IMR-90 (cell line): ENCODE measurements at regions not wholly inside any gene's neighbourhood (a gene's known extent, or its start where the extent isn't known, plus 50 kb on each side); places are given as distances from the start of the nearest gene placed in this dataset.

Experiments
- ATAC-seq: fragments of 200-7000 bp; cut with Tn5 transposase; 2 replicates; pipeline ENCODE4 v1.9.1; 2020; ENCODE audit warnings: low read depth, mild to moderate bottlenecking, moderate library complexity
- BruUV-seq: library from RNA; stranded (reverse); fragments of 400-500 nt; replicated peaks from 2 replicates; lab custom pipeline; 2021; lab: Mats Ljungman, UMichigan
- CTCF ChIA-PET: fragments of 300-600 bp; formaldehyde crosslinking; extraction: SDS; loops from one replicate; lab custom pipeline; 2021; ENCODE audit warnings: antibody characterized with exemption; lab: Yijun Ruan, JAX
- POLR2A ChIA-PET: fragments of 300-600 bp; sonication (Branson Sonifier 250); formaldehyde crosslinking; loops from one replicate; lab custom pipeline; 2022; ENCODE audit warnings: antibody characterized with exemption; ENCODE audit not compliant: unreplicated experiment; lab: Charles Lee
- DNase-seq: peaks from one replicate; pipeline ENCODE4 v3.0.0; 2013
- H2AFZ ChIP-seq: replicated peaks from 2 replicates; pipeline ENCODE3; 2013; ENCODE audit warnings: low read length, mild to moderate bottlenecking; ENCODE audit not compliant: poor library complexity
- H2AK5ac ChIP-seq: 2 replicates; pipeline ENCODE4 v1.6.1; 2013; ENCODE audit warnings: low read depth, low read length, inconsistent platforms
- H2AK9ac ChIP-seq: replicated peaks from 2 replicates; pipeline ENCODE3; 2013; ENCODE audit warnings: mild to moderate bottlenecking, low read depth, low read length, moderate library complexity; ENCODE audit not compliant: poor library complexity
- H2BK120ac ChIP-seq: 2 replicates; pipeline ENCODE4 v1.6.1; 2013; ENCODE audit warnings: low read depth, low read length, inconsistent platforms
- H2BK15ac ChIP-seq: 3 replicates; pipeline ENCODE4 v1.6.1; 2013; ENCODE audit warnings: low read depth, low read length, inconsistent platforms
- H2BK20ac ChIP-seq: 2 replicates; pipeline ENCODE4 v1.6.1; 2013; ENCODE audit warnings: low read depth, mild to moderate bottlenecking, inconsistent platforms, low read length, moderate library complexity
- H2BK5ac ChIP-seq: 2 replicates; pipeline ENCODE4 v1.6.1; 2013; ENCODE audit warnings: mild to moderate bottlenecking, low read depth, low read length, inconsistent platforms; ENCODE audit not compliant: poor library complexity, severe bottlenecking
- H3K14ac ChIP-seq: replicated peaks from 2 replicates; pipeline ENCODE4 v1.6.1; 2013; ENCODE audit warnings: low read depth, low read length, inconsistent platforms
- H3K18ac ChIP-seq: 2 replicates; pipeline ENCODE4 v1.6.1; 2013; ENCODE audit warnings: low read depth, low read length, control low read depth
- H3K23ac ChIP-seq: 2 replicates; pipeline ENCODE4 v1.6.1; 2013; ENCODE audit warnings: low read depth, low read length, inconsistent platforms
- H3K27ac ChIP-seq: 2 replicates; pipeline ENCODE4 v1.5.1; 2013; ENCODE audit warnings: mild to moderate bottlenecking, control low read depth, low read length; ENCODE audit not compliant: insufficient read depth
- H3K27me3 ChIP-seq: 2 replicates; pipeline ENCODE4 v1.6.1; 2013; ENCODE audit warnings: low read length; ENCODE audit not compliant: control insufficient read depth, insufficient read depth
- H3K36me3 ChIP-seq: 2 replicates; pipeline ENCODE4 v1.6.1; 2013; ENCODE audit warnings: low read length, mixed read lengths; ENCODE audit not compliant: control insufficient read depth, insufficient read depth
- H3K4ac ChIP-seq: 2 replicates; pipeline ENCODE4 v1.6.1; 2013; ENCODE audit warnings: low read depth, low read length, inconsistent platforms
- H3K4me1 ChIP-seq: 2 replicates; pipeline ENCODE4 v1.6.1; 2013; ENCODE audit warnings: low read length, mixed read lengths; ENCODE audit not compliant: control insufficient read depth, insufficient read depth
- H3K4me2 ChIP-seq: 2 replicates; pipeline ENCODE4 v1.6.1; 2013; ENCODE audit warnings: low read depth, mild to moderate bottlenecking, control low read depth, low read length, moderate library complexity
- H3K4me3 ChIP-seq: 2 replicates; pipeline ENCODE4 v1.5.1; 2013; ENCODE audit warnings: low read depth, mild to moderate bottlenecking, control low read depth, low read length, moderate library complexity; ENCODE audit not compliant: insufficient read depth
- H3K56ac ChIP-seq: 2 replicates; pipeline ENCODE4 v1.6.1; 2013; ENCODE audit warnings: low read length, inconsistent platforms; ENCODE audit not compliant: insufficient read depth; ENCODE audit errors: extremely low read depth
- H3K79me1 ChIP-seq, 2 experiments: 2 replicates each; pipeline ENCODE4 v1.6.1; 2013; ENCODE audit warnings: low read length in 2 of 2, inconsistent platforms in 1 of 2, low read depth in 1 of 2
- H3K9ac ChIP-seq: 2 replicates; pipeline ENCODE4 v1.6.1; 2013; ENCODE audit warnings: low read depth, low read length, control low read depth
- H3K9me1 ChIP-seq: 2 replicates; pipeline ENCODE4 v1.6.1; 2013; ENCODE audit warnings: low read length, inconsistent platforms; ENCODE audit not compliant: insufficient read depth
- H3K9me3 ChIP-seq: 2 replicates; pipeline ENCODE4 v1.6.1; 2013; ENCODE audit warnings: low read length; ENCODE audit not compliant: control insufficient read depth, insufficient read depth
- H4K20me1 ChIP-seq: 2 replicates; pipeline ENCODE4 v1.6.1; 2013; ENCODE audit warnings: low read length, inconsistent platforms; ENCODE audit not compliant: insufficient read depth
- H4K5ac ChIP-seq: 2 replicates; pipeline ENCODE4 v1.6.1; 2013; ENCODE audit warnings: mild to moderate bottlenecking, low read depth, low read length, control low read depth
- H4K8ac ChIP-seq, 2 experiments: 2 replicates each; pipeline ENCODE4 v1.6.1; 2013; ENCODE audit warnings: low read depth in 2 of 2, low read length in 2 of 2, control low read depth in 1 of 2, inconsistent platforms in 1 of 2
- H4K91ac ChIP-seq: 2 replicates; pipeline ENCODE4 v1.6.1; 2013; ENCODE audit warnings: low read depth, low read length, inconsistent platforms; ENCODE audit not compliant: insufficient read depth
- BHLHE40 ChIP-seq: fragments of 150-350 bp; IDR thresholded peaks from 2 replicates; pipeline ENCODE4 v1.6.1; 2016; ENCODE audit warnings: mild to moderate bottlenecking, low read depth, low read length
- CEBPB ChIP-seq: IDR thresholded peaks from 2 replicates; pipeline ENCODE4 v1.6.1; 2012; ENCODE audit warnings: low read depth, low read length, improper control_type of control experiment
- CHD1 ChIP-seq: IDR thresholded peaks from 2 replicates; pipeline ENCODE4 v1.6.1; 2012; ENCODE audit warnings: low read depth, low read length, improper control_type of control experiment
- CTCF ChIP-seq: conservative IDR thresholded peaks from 2 replicates; pipeline ENCODE4 v1.5.1; 2012; ENCODE audit warnings: mild to moderate bottlenecking, low read depth, low read length, improper control_type of control experiment
- ELK1 ChIP-seq: fragments of 150-350 bp; IDR thresholded peaks from 2 replicates; pipeline ENCODE4 v1.6.1; 2016; ENCODE audit warnings: low read depth, mild to moderate bottlenecking, low read length, moderate library complexity, borderline replicate concordance
- FOS ChIP-seq: fragments of 150-350 bp; IDR thresholded peaks from 2 replicates; pipeline ENCODE4 v1.6.1; 2016; ENCODE audit warnings: low read depth, low read length
- MAFK ChIP-seq: IDR thresholded peaks from 2 replicates; pipeline ENCODE4 v1.6.1; 2012; ENCODE audit warnings: low read depth, low read length, improper control_type of control experiment
- MAZ ChIP-seq: IDR thresholded peaks from 2 replicates; pipeline ENCODE4 v1.6.1; 2012; ENCODE audit warnings: low read depth, mild to moderate bottlenecking, low read length, improper control_type of control experiment, moderate library complexity, borderline replicate concordance
- MXI1 ChIP-seq: IDR thresholded peaks from 2 replicates; pipeline ENCODE4 v1.6.1; 2012; ENCODE audit warnings: low read depth, mild to moderate bottlenecking, low read length, moderate library complexity, borderline replicate concordance
- NFE2L2 ChIP-seq: fragments of 150-350 bp; IDR thresholded peaks from 2 replicates; pipeline ENCODE4 v1.6.1; 2016; ENCODE audit warnings: low read depth, mild to moderate bottlenecking, low read length
- POLR2A ChIP-seq: IDR thresholded peaks from 2 replicates; pipeline ENCODE4 v1.6.1; 2012; ENCODE audit warnings: mild to moderate bottlenecking, low read depth, low read length
- RAD21 ChIP-seq: IDR thresholded peaks from 2 replicates; pipeline ENCODE4 v1.6.1; 2012; ENCODE audit warnings: low read length, improper control_type of control experiment
- RCOR1 ChIP-seq: IDR thresholded peaks from 2 replicates; pipeline ENCODE4 v1.6.1; 2012; ENCODE audit warnings: mild to moderate bottlenecking, low read length, improper control_type of control experiment; ENCODE audit not compliant: insufficient replicate concordance
- RFX5 ChIP-seq: IDR thresholded peaks from 2 replicates; pipeline ENCODE4 v1.8.0; 2012; ENCODE audit warnings: low read depth, mild to moderate bottlenecking, low read length, moderate library complexity
- SMC3 ChIP-seq: fragments of 150-350 bp; IDR thresholded peaks from 2 replicates; pipeline ENCODE4 v1.6.1; 2016; ENCODE audit warnings: low read depth, mild to moderate bottlenecking, antibody characterized with exemption, low read length, moderate library complexity
- USF2 ChIP-seq: fragments of 150-350 bp; IDR thresholded peaks from 2 replicates; pipeline ENCODE4 v1.6.1; 2017; ENCODE audit warnings: mild to moderate bottlenecking, antibody characterized with exemption, low read length, low read depth
- WGBS, 2 experiments: methylation state at CpG; one replicate each; pipeline versions ENCODE4 v1.1.5 to v1.1.7; 2013; ENCODE audit warnings: missing lambda C conversion rate in 2 of 2; ENCODE audit not compliant: insufficient read length in 1 of 2; ENCODE audit errors: extremely low coverage in 2 of 2; 5-methylcytosine and 5-hydroxymethylcytosine counted together
- dilution Hi-C: fragments of 300-500 bp; cut with HindIII; formaldehyde crosslinking; loops from one replicate; pipeline ENCODE4 v1.14.3; 2018; ENCODE audit warnings: low sequenced_read_pairs; ENCODE audit not compliant: unreplicated experiment
- in situ Hi-C: fragments of 300-500 bp; cut with MboI; formaldehyde crosslinking; loops from 3 replicates; pipeline ENCODE4 v1.14.3; 2019; ENCODE audit warnings: low sequenced_read_pairs, inconsistent platforms, mixed read lengths
- intact Hi-C: fragments of 100-400 bp; cut with micrococcal nuclease; formaldehyde crosslinking; loops from 2 replicates; pipeline ENCODE4 v1.10.0; 2022

- no peak overlapping the region for H3K4ac ChIP-seq
- no peak overlapping the region for H3K27ac ChIP-seq
- H4K91ac ChIP-seq: no peak overlapping the region
- H4K5ac ChIP-seq: no peak overlapping the region
- H3K4me1 ChIP-seq: no peaks in the 10 kb centered on the region
- WGBS, 2 experiments: no CpG with 5 or more reads among the region's 3 CpGs
- no peak for DNase-seq
- in situ Hi-C loops: no loop called here
- H2BK15ac ChIP-seq: no peak overlapping the region
- no peak overlapping the region for H4K8ac ChIP-seq
- H3K79me1 ChIP-seq: no peaks in the 10 kb centered on the region
- H2AFZ ChIP-seq: no peak overlapping the region
- no peak overlapping the region for H3K18ac ChIP-seq
- intact Hi-C loops: no loop called here
- H3K4me2 ChIP-seq: no peak overlapping the region
- H3K27me3 ChIP-seq: no peaks in the 10 kb centered on the region
- H3K9me3 ChIP-seq: no peaks in the 10 kb centered on the region
- H3K23ac ChIP-seq: no peak overlapping the region
- H3K56ac ChIP-seq: no peak overlapping the region
- no peak for TF ChIP-seq MAFK
- no peak for TF ChIP-seq CHD1
- no peak for TF ChIP-seq BHLHE40
- TF ChIP-seq SMC3: no peak
- TF ChIP-seq RFX5: no peak
- TF ChIP-seq CEBPB: no peak
- no peak for TF ChIP-seq FOS
- no peak for TF ChIP-seq USF2
- no peak for TF ChIP-seq POLR2A
- TF ChIP-seq NFE2L2: no peak
- TF ChIP-seq MXI1: no peak
- TF ChIP-seq RCOR1: no peak
- no peak for TF ChIP-seq MAZ
- TF ChIP-seq CTCF: no peak
- TF ChIP-seq RAD21: no peak
- no peak for TF ChIP-seq ELK1
- no peak overlapping the region for H2AK5ac ChIP-seq
- no peak overlapping the region for H2BK20ac ChIP-seq
- H3K9me1 ChIP-seq: no peaks in the 10 kb centered on the region
- H3K14ac ChIP-seq: no peak overlapping the region
- POLR2A ChIA-PET: no interaction called here
- no peaks in the 10 kb centered on the region for H4K20me1 ChIP-seq
- H3K36me3 ChIP-seq: no peaks in the 10 kb centered on the region
- no TSS peak for BruUV-seq
- H3K4me3 ChIP-seq: no peak overlapping the region
- no peak for ATAC-seq
- no peak overlapping the region for H3K9ac ChIP-seq
- dilution Hi-C loops: no loop called here
- H2BK5ac ChIP-seq: no peak overlapping the region
- CTCF ChIA-PET: interaction anchor here (0.7 kb wide), 1 partner anchor 9 kb away, joined by 4 read pairs; no protein-coding TSS in a partner anchor
- no peak overlapping the region for H2BK120ac ChIP-seq
- H2AK9ac ChIP-seq: no peak overlapping the region
Observed at GRCh38 chr3:81434161-81434560, 327.3 kb downstream of the GBE1 start.
